Thyroid gland (tissue), 4 donors: ENCODE measurements at regions not wholly inside any gene's neighbourhood (a gene's known extent, or its start where the extent isn't known, plus 50 kb on each side); places are given as distances from the start of the nearest gene placed in this dataset.
A peak's percentile ranks its signal among the peaks of the same experiment; 100 is the strongest.

Experiments
- DNase-seq, 2 donors: peaks; one replicate each; pipeline ENCODE4 v3.0.0-alpha.2; 2019
- H3K27ac ChIP-seq, 3 donors: fragments of 200-600 bp; sonication (generic); 1 replicate in 2 of 3; 2 replicates in 1 of 3; pipeline ENCODE4 v1.5.1; 2016 to 2019; ENCODE audit warnings: mild to moderate bottlenecking in 1 of 3, moderate library complexity in 1 of 3
- H3K27me3 ChIP-seq: fragments of 200-600 bp; sonication (generic); one replicate; pipeline ENCODE4 v1.5.1; 2019
- H3K36me3 ChIP-seq, 2 donors: fragments of 200-600 bp; sonication (generic); one replicate each; pipeline ENCODE4 v1.5.1; 2016 to 2019
- H3K4me1 ChIP-seq, 2 donors: fragments of 200-600 bp; sonication (generic); one replicate each; pipeline ENCODE4 v1.5.1; 2017 to 2019
- H3K4me3 ChIP-seq, 3 donors: fragments of 200-600 bp; sonication (generic); replicated peaks in 1 of 3; 1 replicate in 2 of 3; 2 replicates in 1 of 3; pipeline ENCODE4 v1.5.1; 2016; ENCODE audit warnings: mild to moderate bottlenecking in 1 of 3
- H3K9me3 ChIP-seq: fragments of 200-600 bp; sonication (generic); one replicate; pipeline ENCODE4 v1.5.1; 2017
- CTCF ChIP-seq, 6 experiments: fragments of 200-600 bp in 3 of 6; fragments of 450-650 bp in 3 of 6; sonication (generic) in 3 of 6; IDR thresholded peaks; one replicate each; pipeline ENCODE4 v1.5.1; 2016 to 2019; ENCODE audit warnings: antibody characterized with exemption in 6 of 6, mild to moderate bottlenecking in 2 of 6, inconsistent platforms in 1 of 6, moderate library complexity in 1 of 6
- POLR2A ChIP-seq, 2 donors: fragments of 450-650 bp; IDR thresholded peaks; one replicate each; pipeline ENCODE4 v1.6.1; 2017; ENCODE audit warnings: antibody characterized with exemption in 2 of 2, mild to moderate bottlenecking in 2 of 2, moderate library complexity in 1 of 2
- WGBS, 2 donors: methylation state at CpG; one replicate each; pipeline ENCODE4 v1.1.5; 2017; 5-methylcytosine and 5-hydroxymethylcytosine counted together
- intact Hi-C: fragments of 100-400 bp; cut with DNase I; formaldehyde crosslinking; loops from one replicate; pipeline ENCODE4 v1.15.1; 2023

DNA sequence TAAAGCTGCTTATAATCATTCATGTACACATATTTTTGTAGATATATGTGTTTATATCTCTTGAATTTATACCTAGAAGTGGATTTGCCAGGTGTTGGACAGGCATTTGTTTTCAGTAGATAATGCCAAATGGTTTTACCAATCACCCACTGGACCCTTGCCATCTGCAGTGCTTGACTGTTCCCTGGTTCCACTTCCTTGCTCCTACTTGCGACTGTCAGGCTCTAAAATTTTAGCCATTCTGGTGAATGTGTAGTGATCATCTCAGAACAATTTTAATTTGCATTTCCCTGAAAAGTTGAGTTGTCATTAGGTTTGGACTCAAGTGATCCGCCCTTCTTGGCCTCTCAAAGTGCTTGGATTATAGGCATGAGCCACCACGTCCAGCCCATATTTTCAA, 122.4 kb upstream of the SLC34A2 start:
- Histone ChIP-seq H3K9me3 (no peaks in the 10 kb centered on the region), H3K27ac (no peak overlapping the region), H3K36me3 (no peaks in the 10 kb centered on the region), H3K4me3 (no peak overlapping the region), H3K27me3 (no peaks in the 10 kb centered on the region), H3K4me1 (no peaks in the 10 kb centered on the region)
- WGBS, 2 donors, result 81 to 89% methylated on average over 3 of the region's 3 CpGs
- peak; percentile 21 to 61 for DNase-seq
- TF ChIP-seq CTCF (IDR thresholded peaks at IDR 0.05) (no peak), POLR2A (IDR thresholded peaks at IDR 0.05) (no peak)
- intact Hi-C loops, result no loop called here

DNA sequence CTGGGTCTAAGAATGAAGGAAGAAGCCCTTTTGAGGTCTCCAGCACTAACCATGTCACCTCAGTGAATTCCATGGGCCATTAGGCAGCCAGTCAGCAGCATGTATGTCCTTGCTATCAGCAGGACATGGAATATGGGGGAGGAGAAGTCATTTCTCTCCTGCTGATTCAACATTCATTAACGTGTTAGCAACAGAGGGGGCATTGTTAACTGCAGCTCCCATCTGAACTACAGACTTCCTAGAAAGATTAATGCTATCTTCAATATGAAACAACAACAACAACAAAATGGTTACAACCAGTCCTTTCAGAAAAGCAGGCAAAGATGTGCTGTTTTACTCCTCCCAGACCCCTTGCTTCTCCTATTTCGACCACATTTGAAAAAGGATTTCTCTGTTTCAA, 120.4 kb upstream of the SLC34A2 start:
- WGBS, 2 donors, result 53 to 61% methylated on average over 2 of the region's 2 CpGs
- no peaks in the 10 kb centered on the region for H3K4me1 ChIP-seq
- H3K36me3 ChIP-seq, result no peaks in the 10 kb centered on the region
- no peaks in the 10 kb centered on the region for H3K9me3 ChIP-seq
- H3K27ac ChIP-seq, result no peak overlapping the region
- TF ChIP-seq POLR2A (IDR thresholded peaks at IDR 0.05) (no peak), CTCF (IDR thresholded peaks at IDR 0.05) (no peak)
- DNase-seq, result no peak
- H3K27me3 ChIP-seq, result no peaks in the 10 kb centered on the region
- intact Hi-C loops, result no loop called here
- no peak overlapping the region for H3K4me3 ChIP-seq

GRCh38 chr4:25535701-25536473, 119.8 kb upstream of the SLC34A2 start:
- WGBS, 2 donors, result 75 to 78% methylated on average over 10 of the region's 10 CpGs
- Histone ChIP-seq H3K27me3 (no peaks in the 10 kb centered on the region), H3K36me3 (no peaks in the 10 kb centered on the region), H3K4me3 (no peak overlapping the region), H3K9me3 (no peaks in the 10 kb centered on the region), H3K27ac (no peak overlapping the region), H3K4me1 (no peaks in the 10 kb centered on the region)
- DNase-seq, result no peak
- intact Hi-C loops, result no loop called here
- TF ChIP-seq POLR2A (IDR thresholded peaks at IDR 0.05), result no peak
- no peak for TF ChIP-seq CTCF (IDR thresholded peaks at IDR 0.05)

- Histone ChIP-seq H3K4me1 (no peaks in the 10 kb centered on the region), H3K27me3 (no peaks in the 10 kb centered on the region), H3K9me3 (no peaks in the 10 kb centered on the region), H3K4me3 (no peak overlapping the region), H3K36me3 (no peaks in the 10 kb centered on the region), H3K27ac (no peak overlapping the region)
- DNase-seq, result no peak
- intact Hi-C loops, result no loop called here
- no peak for TF ChIP-seq CTCF (IDR thresholded peaks at IDR 0.05)
- WGBS, 2 donors, result 76 to 90% methylated on average over 7 of the region's 7 CpGs
Measured at GRCh38 chr4:25536564-25537320, 118.9 kb upstream of the SLC34A2 start.

- H3K27ac ChIP-seq, result no peak overlapping the region
- no peaks in the 10 kb centered on the region for H3K36me3 ChIP-seq
- no peaks in the 10 kb centered on the region for H3K4me1 ChIP-seq
- H3K4me3 ChIP-seq, result no peak overlapping the region
- TF ChIP-seq CTCF (IDR thresholded peaks at IDR 0.05) (no peak), POLR2A (IDR thresholded peaks at IDR 0.05) (no peak)
- 88 to 91% methylated on average over 4 of the region's 4 CpGs for WGBS, 2 donors
- H3K27me3 ChIP-seq, result no peaks in the 10 kb centered on the region
- intact Hi-C loops, result no loop called here
- DNase-seq, result no peak
- H3K9me3 ChIP-seq, result no peaks in the 10 kb centered on the region
Measured at GRCh38 chr4:25538430-25538829, 117.2 kb upstream of the SLC34A2 start.
